ENCODE measurements at regions not wholly inside any gene's neighbourhood (a gene's known extent, or its start where the extent isn't known, plus 50 kb on each side); places are given as distances from the start of the nearest gene placed in this dataset.

DNA sequence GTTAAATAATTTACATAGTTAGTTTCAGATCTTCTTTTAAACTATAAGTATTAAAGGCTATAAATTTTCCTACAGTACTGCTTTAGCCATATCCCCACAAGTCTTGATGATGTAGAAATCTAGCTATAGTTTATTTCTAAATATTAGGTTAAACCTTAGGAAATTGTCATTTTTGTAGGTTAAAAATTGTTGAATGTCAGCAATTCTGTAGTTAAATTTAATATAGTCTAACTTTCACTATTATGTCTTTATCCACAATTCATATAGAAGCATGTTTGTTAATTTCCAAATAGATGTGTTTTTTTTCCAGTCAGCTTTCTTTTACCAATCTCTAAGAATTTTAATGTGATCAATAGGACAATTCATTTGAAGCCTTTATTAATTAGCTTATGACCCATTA is 199.7 kb downstream of the ETAA1 start:
- ChIA-PET POLR2A (no interaction called here), CTCF (interaction anchor here (0.6 to 1.2 kb wide), 3 partner anchors 12 to 36 kb away, joined by 3 read pairs; no protein-coding TSS in a partner anchor)
- no peak overlapping the region for H3K4me3 ChIP-seq (replicated peaks in 1 of 3; ENCODE audit: insufficient read depth in 1 of 3, low read depth in 1 of 3, low read length in 3 of 3)
- dilution Hi-C loops (cut with MboI; ENCODE audit: extremely low pct_ligation_motif_present, low sequenced_read_pairs) = no loop called here
- BruUV-seq (replicated peaks) = no TSS peak
- H3K27ac ChIP-seq (ENCODE audit: insufficient read depth, low read depth, low read length) = no peak overlapping the region
- no peaks in the 10 kb centered on the region for H3K9me3 ChIP-seq (replicated peaks; ENCODE audit: control insufficient read depth, insufficient read depth, low read length)
- intact Hi-C loops (cut with micrococcal nuclease) = no loop called here
- H3K27me3 ChIP-seq (ENCODE audit: control insufficient read depth in 2 of 2, insufficient read depth in 2 of 2, low read length in 2 of 2) = no peaks in the 10 kb centered on the region
- no peak for TF ChIP-seq FOS (IDR thresholded peaks at IDR 0.05; ENCODE audit: borderline replicate concordance, insufficient read depth, low read length)
- TF ChIP-seq, protein P1, sequence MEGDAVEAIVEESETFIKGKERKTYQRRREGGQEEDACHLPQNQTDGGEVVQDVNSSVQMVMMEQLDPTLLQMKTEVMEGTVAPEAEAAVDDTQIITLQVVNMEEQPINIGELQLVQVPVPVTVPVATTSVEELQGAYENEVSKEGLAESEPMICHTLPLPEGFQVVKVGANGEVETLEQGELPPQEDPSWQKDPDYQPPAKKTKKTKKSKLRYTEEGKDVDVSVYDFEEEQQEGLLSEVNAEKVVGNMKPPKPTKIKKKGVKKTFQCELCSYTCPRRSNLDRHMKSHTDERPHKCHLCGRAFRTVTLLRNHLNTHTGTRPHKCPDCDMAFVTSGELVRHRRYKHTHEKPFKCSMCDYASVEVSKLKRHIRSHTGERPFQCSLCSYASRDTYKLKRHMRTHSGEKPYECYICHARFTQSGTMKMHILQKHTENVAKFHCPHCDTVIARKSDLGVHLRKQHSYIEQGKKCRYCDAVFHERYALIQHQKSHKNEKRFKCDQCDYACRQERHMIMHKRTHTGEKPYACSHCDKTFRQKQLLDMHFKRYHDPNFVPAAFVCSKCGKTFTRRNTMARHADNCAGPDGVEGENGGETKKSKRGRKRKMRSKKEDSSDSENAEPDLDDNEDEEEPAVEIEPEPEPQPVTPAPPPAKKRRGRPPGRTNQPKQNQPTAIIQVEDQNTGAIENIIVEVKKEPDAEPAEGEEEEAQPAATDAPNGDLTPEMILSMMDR (IDR thresholded peaks at IDR 0.05; ENCODE audit: extremely low read depth in 1 of 2, insufficient read depth in 1 of 2, low read depth in 1 of 2, low read length in 2 of 2) = no peak
- TF ChIP-seq MYC (IDR thresholded peaks at IDR 0.05; ENCODE audit: low read depth, low read length) = no peak
- TF ChIP-seq POLR2AphosphoS5 (IDR thresholded peaks at IDR 0.05; ENCODE audit: insufficient read depth, low read depth, low read length) = no peak
- no peak for TF ChIP-seq JUN (IDR thresholded peaks at IDR 0.05; ENCODE audit: borderline replicate concordance, insufficient read depth, insufficient read length, low read depth)
- TF ChIP-seq, protein P2, sequence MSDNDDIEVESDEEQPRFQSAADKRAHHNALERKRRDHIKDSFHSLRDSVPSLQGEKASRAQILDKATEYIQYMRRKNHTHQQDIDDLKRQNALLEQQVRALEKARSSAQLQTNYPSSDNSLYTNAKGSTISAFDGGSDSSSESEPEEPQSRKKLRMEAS (IDR thresholded peaks at IDR 0.05; ENCODE audit: insufficient read depth, insufficient read length) = no peak
- no peak for TF ChIP-seq POLR2A (IDR thresholded peaks at IDR 0.05; ENCODE audit: low read depth, low read length)
- no peak for TF ChIP-seq GATA2 (IDR thresholded peaks at IDR 0.05; ENCODE audit: insufficient read depth, insufficient read length, low read depth, low read length)
- TF ChIP-seq EZH2 (IDR thresholded peaks at IDR 0.05; ENCODE audit: borderline replicate concordance, low read depth, low read length, severe bottlenecking) = no peak
- H3K9me1 ChIP-seq (replicated peaks; ENCODE audit: control insufficient read depth, extremely low read depth, insufficient read depth, low read length) = no peaks in the 10 kb centered on the region
- FAIRE-seq (peak; percentile 15), DNase-seq (ENCODE audit: low read depth, low spot score) (no peak)
- no peak overlapping the region for H3K9ac ChIP-seq (replicated peaks; ENCODE audit: extremely low read depth, insufficient read depth, low read length)
- H3K36me3 ChIP-seq (ENCODE audit: control insufficient read depth in 2 of 2, extremely low read depth in 1 of 2, insufficient read depth in 2 of 2, low read length in 2 of 2) = no peaks in the 10 kb centered on the region
- H3K79me2 ChIP-seq (ENCODE audit: control insufficient read depth, insufficient read depth, low read length) = no peaks in the 10 kb centered on the region
- no peaks in the 10 kb centered on the region for H3K4me1 ChIP-seq (ENCODE audit: control insufficient read depth, extremely low read depth, insufficient read depth, low read length)
- H2AFZ ChIP-seq (ENCODE audit: low read depth, low read length) = no peak overlapping the region
- H3K4me2 ChIP-seq (ENCODE audit: insufficient read depth, low read length) = no peak overlapping the region
- no peaks in the 10 kb centered on the region for H4K20me1 ChIP-seq (replicated peaks; ENCODE audit: control insufficient read depth, extremely low read depth, insufficient read depth, low read length)
